Astrocyte (in vitro differentiated cells and primary cell): ENCODE measurements at regions not wholly inside any gene's neighbourhood (a gene's known extent, or its start where the extent isn't known, plus 50 kb on each side); places are given as distances from the start of the nearest gene placed in this dataset.

ENCODE experiments used
- DNase-seq: peaks from one replicate; pipeline ENCODE4 v3.0.0-alpha.2; 2010; ENCODE audit warnings: low read depth
- FAIRE-seq: peaks from 2 replicates; lab custom pipeline; 2011; peaks lifted over from hg19 to GRCh38; lab: Jason Lieb, UNC
- H2AFZ ChIP-seq: 2 replicates; pipeline ENCODE4 v1.6.0; 2012; ENCODE audit warnings: low read depth, low read length, inconsistent platforms
- H3K27ac ChIP-seq: 2 replicates; pipeline ENCODE4 v1.5.1; 2011; ENCODE audit warnings: low read depth, low read length, inconsistent platforms
- H3K27me3 ChIP-seq: 2 replicates; pipeline ENCODE4 v1.6.0; 2011; ENCODE audit warnings: low read length, inconsistent platforms; ENCODE audit not compliant: insufficient read depth
- H3K36me3 ChIP-seq: 2 replicates; pipeline ENCODE4 v1.5.1; 2011; ENCODE audit warnings: low read length, inconsistent platforms; ENCODE audit not compliant: insufficient read depth
- H3K4me1 ChIP-seq: 2 replicates; pipeline ENCODE4 v1.5.1; 2011; ENCODE audit warnings: low read length, inconsistent platforms; ENCODE audit not compliant: insufficient read depth
- H3K4me2 ChIP-seq: 2 replicates; pipeline ENCODE4 v1.6.0; 2012; ENCODE audit warnings: low read length, inconsistent platforms
- H3K4me3 ChIP-seq: 2 replicates; pipeline ENCODE4 v1.5.1; 2011; ENCODE audit warnings: low read depth, mild to moderate bottlenecking, low read length, inconsistent platforms; ENCODE audit not compliant: insufficient read depth
- H3K79me2 ChIP-seq: 2 replicates; pipeline ENCODE4 v1.6.0; 2012; ENCODE audit warnings: mild to moderate bottlenecking, low read length, inconsistent platforms; ENCODE audit not compliant: insufficient read depth
- H3K9ac ChIP-seq: 2 replicates; pipeline ENCODE4 v1.6.0; 2012; ENCODE audit warnings: mild to moderate bottlenecking, low read length, inconsistent platforms
- H3K9me3 ChIP-seq: 2 replicates; pipeline ENCODE4 v1.5.1; 2012; ENCODE audit warnings: low read depth, mild to moderate bottlenecking, low read length, inconsistent platforms; ENCODE audit not compliant: insufficient read depth
- H4K20me1 ChIP-seq: 2 replicates; pipeline ENCODE4 v1.6.0; 2012; ENCODE audit warnings: low read length, inconsistent platforms; ENCODE audit not compliant: insufficient read depth
- H3K27ac Mint-ChIP-seq: one replicate; pipeline ENCODE4 v1.8.0; 2021; ENCODE audit warnings: mild to moderate bottlenecking, mixed read lengths; ENCODE audit not compliant: unreplicated experiment
- H3K27me3 Mint-ChIP-seq: one replicate; pipeline ENCODE4 v1.8.0; 2021; ENCODE audit warnings: low read depth, mixed read lengths; ENCODE audit not compliant: unreplicated experiment
- H3K36me3 Mint-ChIP-seq: one replicate; pipeline ENCODE4 v1.8.0; 2021; ENCODE audit warnings: low read depth, mixed read lengths; ENCODE audit not compliant: unreplicated experiment
- H3K4me1 Mint-ChIP-seq: one replicate; pipeline ENCODE4 v1.8.0; 2021; ENCODE audit warnings: low read depth, mixed read lengths; ENCODE audit not compliant: unreplicated experiment
- H3K4me3 Mint-ChIP-seq: one replicate; pipeline ENCODE4 v1.8.0; 2021; ENCODE audit warnings: mild to moderate bottlenecking, moderate library complexity, mixed read lengths; ENCODE audit not compliant: unreplicated experiment
- H3K9me3 Mint-ChIP-seq: one replicate; pipeline ENCODE4 v1.8.0; 2021; ENCODE audit warnings: mild to moderate bottlenecking, mixed read lengths; ENCODE audit not compliant: unreplicated experiment
- CTCF ChIP-seq: IDR thresholded peaks from 2 replicates; pipeline ENCODE4 v1.5.1; 2011; ENCODE audit warnings: low read depth, mild to moderate bottlenecking, inconsistent platforms, low read length, moderate library complexity; ENCODE audit not compliant: insufficient read depth
- EZH2 ChIP-seq: IDR thresholded peaks from 2 replicates; pipeline ENCODE4 v1.6.1; 2012; ENCODE audit warnings: mild to moderate bottlenecking, low read length, inconsistent platforms; ENCODE audit not compliant: insufficient read depth

GRCh38 chr20:43320536-43320935 is 130.8 kb upstream of the PTPRT start:
- no peak for DNase-seq

GRCh38 chr20:43318755-43319297 is 129.1 kb upstream of the PTPRT start:
- H3K36me3 ChIP-seq, result no peaks in the 10 kb centered on the region
- TF ChIP-seq CTCF (no peak), EZH2 (no peak)
- no peaks in the 10 kb centered on the region for H3K36me3 Mint-ChIP-seq

More at GRCh38 chr20:43320536-43320935, 130.8 kb upstream of the PTPRT start:
- H3K4me3 ChIP-seq, result no peak overlapping the region
- H3K4me2 ChIP-seq, result no peak overlapping the region
- no peak for TF ChIP-seq CTCF
- TF ChIP-seq EZH2, result no peak
- H3K9ac ChIP-seq, result no peak overlapping the region
- no peaks in the 10 kb centered on the region for H4K20me1 ChIP-seq
- peaks cover 11% of the 10 kb centered on the region for H3K9me3 Mint-ChIP-seq
- H2AFZ ChIP-seq, result no peak overlapping the region
- no peaks in the 10 kb centered on the region for H3K36me3 Mint-ChIP-seq
- FAIRE-seq, result no peak
- H3K27ac Mint-ChIP-seq, result no peak overlapping the region
- no peaks in the 10 kb centered on the region for H3K27me3 ChIP-seq
- H3K4me3 Mint-ChIP-seq, result no peak overlapping the region
- no peaks in the 10 kb centered on the region for H3K79me2 ChIP-seq
- no peaks in the 10 kb centered on the region for H3K4me1 Mint-ChIP-seq
- H3K36me3 ChIP-seq, result no peaks in the 10 kb centered on the region
- H3K9me3 ChIP-seq, result no peaks in the 10 kb centered on the region
- H3K27me3 Mint-ChIP-seq, result peaks cover 7% of the 10 kb centered on the region
- no peak overlapping the region for H3K27ac ChIP-seq
- no peaks in the 10 kb centered on the region for H3K4me1 ChIP-seq

GRCh38 chr20:43316271-43316670 is 126.6 kb upstream of the PTPRT start:
- H3K9me3 ChIP-seq, result no peaks in the 10 kb centered on the region
- Mint-ChIP-seq H3K9me3 (peaks cover 6% of the 10 kb centered on the region), H3K4me3 (no peak overlapping the region), H3K27ac (no peak overlapping the region), H3K4me1 (no peaks in the 10 kb centered on the region), H3K27me3 (peaks cover 7% of the 10 kb centered on the region), H3K36me3 (no peaks in the 10 kb centered on the region)
- no peak overlapping the region for H3K4me2 ChIP-seq
- no peak overlapping the region for H2AFZ ChIP-seq
- no peak overlapping the region for H3K27ac ChIP-seq
- no peak for DNase-seq
- no peaks in the 10 kb centered on the region for H4K20me1 ChIP-seq
- no peaks in the 10 kb centered on the region for H3K27me3 ChIP-seq
- no peak for FAIRE-seq
- no peaks in the 10 kb centered on the region for H3K36me3 ChIP-seq
- TF ChIP-seq EZH2, result no peak
- TF ChIP-seq CTCF, result no peak
- no peaks in the 10 kb centered on the region for H3K79me2 ChIP-seq
- H3K4me1 ChIP-seq, result no peaks in the 10 kb centered on the region
- H3K4me3 ChIP-seq, result no peak overlapping the region
- H3K9ac ChIP-seq, result no peak overlapping the region

More at GRCh38 chr20:43318755-43319297, 129.1 kb upstream of the PTPRT start:
- H3K79me2 ChIP-seq, result no peaks in the 10 kb centered on the region
- H4K20me1 ChIP-seq, result no peaks in the 10 kb centered on the region
- H3K4me1 ChIP-seq, result no peaks in the 10 kb centered on the region
- Mint-ChIP-seq H3K27ac (no peak overlapping the region), H3K4me3 (no peak overlapping the region), H3K9me3 (peaks cover 6% of the 10 kb centered on the region), H3K4me1 (no peaks in the 10 kb centered on the region), H3K27me3 (peaks cover 7% of the 10 kb centered on the region)
- FAIRE-seq, result no peak
- no peak overlapping the region for H3K4me3 ChIP-seq
- H3K9me3 ChIP-seq, result no peaks in the 10 kb centered on the region
- H3K27me3 ChIP-seq, result no peaks in the 10 kb centered on the region
- no peak overlapping the region for H3K9ac ChIP-seq
- H3K27ac ChIP-seq, result no peak overlapping the region
- no peak for DNase-seq
- H2AFZ ChIP-seq, result no peak overlapping the region
- no peak overlapping the region for H3K4me2 ChIP-seq
